Tibial nerve (tissue), 4 donors: ENCODE measurements at regions not wholly inside any gene's neighbourhood (a gene's known extent, or its start where the extent isn't known, plus 50 kb on each side); places are given as distances from the start of the nearest gene placed in this dataset.

Source experiments
- DNase-seq, 2 donors: peaks; one replicate each; pipeline ENCODE4 v3.0.0-alpha.2; 2019; ENCODE audit warnings: low spot score in 2 of 2
- H3K27ac ChIP-seq, 4 donors: fragments of 200-600 bp; sonication (generic) in 3 of 4; one replicate each; pipeline ENCODE4 v1.5.1; 2017 to 2019; ENCODE audit warnings: mild to moderate bottlenecking in 1 of 4
- H3K27me3 ChIP-seq, 2 donors: fragments of 200-600 bp; sonication (generic) in 1 of 2; one replicate each; pipeline versions ENCODE4 v1.5.1 to v1.6.0; 2017 to 2019
- H3K36me3 ChIP-seq, 3 donors: fragments of 200-600 bp; sonication (generic); one replicate each; pipeline ENCODE4 v1.5.1; 2018 to 2019
- H3K4me1 ChIP-seq, 4 donors: fragments of 200-600 bp; sonication (generic) in 3 of 4; one replicate each; pipeline ENCODE4 v1.5.1; 2017 to 2019
- H3K4me3 ChIP-seq, 4 donors: fragments of 200-600 bp; sonication (generic) in 3 of 4; one replicate each; pipeline ENCODE4 v1.5.1; 2017 to 2019; ENCODE audit warnings: mild to moderate bottlenecking in 1 of 4, moderate library complexity in 1 of 4
- H3K9me3 ChIP-seq, 4 donors: fragments of 200-600 bp; sonication (generic) in 3 of 4; one replicate each; pipeline ENCODE4 v1.5.1; 2017 to 2019
- EP300 ChIP-seq, 2 donors: sonication (generic); formaldehyde crosslinking; IDR thresholded peaks; one replicate each; pipeline ENCODE4 v1.6.1; 2017; ENCODE audit warnings: antibody characterized with exemption in 2 of 2, mild to moderate bottlenecking in 1 of 2
- POLR2A ChIP-seq, 2 donors: fragments of 450-650 bp; IDR thresholded peaks; one replicate each; pipeline ENCODE4 v1.6.1; 2017; ENCODE audit warnings: antibody characterized with exemption in 2 of 2, mild to moderate bottlenecking in 2 of 2, moderate library complexity in 2 of 2
- WGBS, 2 donors: methylation state at CpG; one replicate each; pipeline ENCODE4 v1.1.5; 2018; 5-methylcytosine and 5-hydroxymethylcytosine counted together
- TF ChIP-seq, protein P1 (sequence below), 5 experiments: fragments of 200-600 bp in 3 of 5; fragments of 450-650 bp in 2 of 5; sonication (generic) in 3 of 5; IDR thresholded peaks; one replicate each; pipeline ENCODE4 v1.5.1; 2016 to 2019; ENCODE audit warnings: antibody characterized with exemption in 5 of 5, mild to moderate bottlenecking in 3 of 5, moderate library complexity in 2 of 5

GRCh38 chr6:91704531-91704930, 1117.7 kb upstream of the MAP3K7 start:
- 51 to 66% methylated on average over 2 of the region's 2 CpGs for WGBS, 2 donors
- H3K4me3 ChIP-seq, result no peak overlapping the region
- H3K9me3 ChIP-seq, result no peaks in the 10 kb centered on the region
- no peaks in the 10 kb centered on the region for H3K27me3 ChIP-seq
- no peak overlapping the region for H3K27ac ChIP-seq
- TF ChIP-seq, protein P1, sequence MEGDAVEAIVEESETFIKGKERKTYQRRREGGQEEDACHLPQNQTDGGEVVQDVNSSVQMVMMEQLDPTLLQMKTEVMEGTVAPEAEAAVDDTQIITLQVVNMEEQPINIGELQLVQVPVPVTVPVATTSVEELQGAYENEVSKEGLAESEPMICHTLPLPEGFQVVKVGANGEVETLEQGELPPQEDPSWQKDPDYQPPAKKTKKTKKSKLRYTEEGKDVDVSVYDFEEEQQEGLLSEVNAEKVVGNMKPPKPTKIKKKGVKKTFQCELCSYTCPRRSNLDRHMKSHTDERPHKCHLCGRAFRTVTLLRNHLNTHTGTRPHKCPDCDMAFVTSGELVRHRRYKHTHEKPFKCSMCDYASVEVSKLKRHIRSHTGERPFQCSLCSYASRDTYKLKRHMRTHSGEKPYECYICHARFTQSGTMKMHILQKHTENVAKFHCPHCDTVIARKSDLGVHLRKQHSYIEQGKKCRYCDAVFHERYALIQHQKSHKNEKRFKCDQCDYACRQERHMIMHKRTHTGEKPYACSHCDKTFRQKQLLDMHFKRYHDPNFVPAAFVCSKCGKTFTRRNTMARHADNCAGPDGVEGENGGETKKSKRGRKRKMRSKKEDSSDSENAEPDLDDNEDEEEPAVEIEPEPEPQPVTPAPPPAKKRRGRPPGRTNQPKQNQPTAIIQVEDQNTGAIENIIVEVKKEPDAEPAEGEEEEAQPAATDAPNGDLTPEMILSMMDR (IDR thresholded peaks at IDR 0.05), result no peak
- no peak for TF ChIP-seq POLR2A (IDR thresholded peaks at IDR 0.05)
- no peak for TF ChIP-seq EP300 (IDR thresholded peaks at IDR 0.05)
- no peaks in the 10 kb centered on the region for H3K4me1 ChIP-seq
- H3K36me3 ChIP-seq, result no peaks in the 10 kb centered on the region
- no peak for DNase-seq

- peaks cover 0 to 2% of the 10 kb centered on the region in 2 donors for H3K27me3 ChIP-seq
- no peaks in the 10 kb centered on the region for H3K36me3 ChIP-seq
- H3K4me3 ChIP-seq, result no peak overlapping the region
- no peak for DNase-seq
- TF ChIP-seq, protein P1 (IDR thresholded peaks at IDR 0.05), result no peak
- TF ChIP-seq EP300 (IDR thresholded peaks at IDR 0.05) (no peak), POLR2A (IDR thresholded peaks at IDR 0.05) (no peak)
- no peaks in the 10 kb centered on the region for H3K9me3 ChIP-seq
- no peak overlapping the region for H3K27ac ChIP-seq
- 96 to 97% methylated on average over 3 of the region's 3 CpGs for WGBS, 2 donors
- no peaks in the 10 kb centered on the region for H3K4me1 ChIP-seq
These were observed 1110.3 kb upstream of the MAP3K7 start for GRCh38 chr6:91697010-91697695.

DNA sequence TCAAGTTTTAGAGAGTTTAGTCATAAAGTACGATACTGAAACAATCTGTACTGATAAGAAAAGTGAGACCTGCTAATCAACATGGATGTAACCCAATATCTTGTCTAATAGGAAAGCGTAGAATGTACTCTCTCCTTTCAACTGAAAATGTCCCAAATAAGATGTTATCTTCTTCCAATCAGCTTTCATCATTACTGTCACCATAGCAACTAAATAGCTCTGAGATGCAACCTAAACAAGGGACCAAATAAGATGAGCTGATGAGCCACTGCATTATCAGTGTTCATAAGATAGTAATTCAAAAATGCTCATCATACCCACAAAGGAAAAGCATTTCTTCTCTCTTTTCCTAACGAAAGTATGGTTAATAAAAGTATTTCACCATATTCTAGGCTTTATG, 1108.3 kb upstream of the MAP3K7 start:
- no peak for DNase-seq
- H3K36me3 ChIP-seq, result no peaks in the 10 kb centered on the region
- no peaks in the 10 kb centered on the region for H3K9me3 ChIP-seq
- H3K27ac ChIP-seq, result no peak overlapping the region
- peaks cover 0 to 2% of the 10 kb centered on the region in 2 donors for H3K27me3 ChIP-seq
- WGBS, 2 donors, result 88 to 92% methylated on average over 3 of the region's 3 CpGs
- H3K4me1 ChIP-seq, result no peaks in the 10 kb centered on the region
- no peak overlapping the region for H3K4me3 ChIP-seq
- TF ChIP-seq, protein P1 (IDR thresholded peaks at IDR 0.05), result no peak
- TF ChIP-seq POLR2A (IDR thresholded peaks at IDR 0.05) (no peak), EP300 (IDR thresholded peaks at IDR 0.05) (no peak)

GRCh38 chr6:91694016-91694654, 1107.3 kb upstream of the MAP3K7 start:
- TF ChIP-seq EP300 (IDR thresholded peaks at IDR 0.05), result no peak
- TF ChIP-seq POLR2A (IDR thresholded peaks at IDR 0.05), result no peak
- TF ChIP-seq, protein P1 (IDR thresholded peaks at IDR 0.05), result no peak
- Histone ChIP-seq H3K9me3 (no peaks in the 10 kb centered on the region), H3K27me3 (peaks cover 0 to 2% of the 10 kb centered on the region in 2 donors), H3K36me3 (no peaks in the 10 kb centered on the region), H3K4me3 (no peak overlapping the region), H3K4me1 (no peaks in the 10 kb centered on the region), H3K27ac (no peak overlapping the region)
- 72 to 75% methylated on average over 6 of the region's 6 CpGs for WGBS, 2 donors
- no peak for DNase-seq

DNA sequence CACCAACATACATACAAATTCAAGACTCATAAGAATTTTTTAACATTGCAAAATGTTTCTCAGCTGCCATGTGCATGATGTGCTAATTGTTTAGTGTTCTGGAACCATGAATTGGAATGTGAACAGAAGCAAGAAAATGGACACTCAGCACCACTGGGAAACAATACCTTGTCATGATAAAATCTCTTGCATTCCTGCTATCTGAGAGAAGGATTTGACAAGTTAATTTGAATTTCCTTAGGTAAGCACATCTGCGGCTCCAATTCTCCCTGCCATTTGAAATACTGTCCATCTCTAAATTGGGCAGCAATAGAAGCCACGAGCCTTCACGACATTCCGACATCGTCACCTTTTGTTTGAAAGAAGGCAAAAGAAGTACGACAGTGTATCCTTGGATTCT, 1104.6 kb upstream of the MAP3K7 start:
- 94 to 96% methylated on average over 6 of the region's 6 CpGs for WGBS, 2 donors
- TF ChIP-seq, protein P1 (IDR thresholded peaks at IDR 0.05), result no peak
- TF ChIP-seq POLR2A (IDR thresholded peaks at IDR 0.05) (no peak), EP300 (IDR thresholded peaks at IDR 0.05) (no peak)
- Histone ChIP-seq H3K4me3 (no peak overlapping the region), H3K36me3 (no peaks in the 10 kb centered on the region), H3K27ac (no peak overlapping the region), H3K4me1 (no peaks in the 10 kb centered on the region), H3K9me3 (no peaks in the 10 kb centered on the region), H3K27me3 (no peaks in the 10 kb centered on the region)
- no peak for DNase-seq
